ENCODE measurements at regions not wholly inside any gene's neighbourhood (a gene's known extent, or its start where the extent isn't known, plus 50 kb on each side); places are given as distances from the start of the nearest gene placed in this dataset.
"Not testable (repeated sequence)": the region's sequence is repeated elsewhere in the genome, so short reads cannot be mapped to it uniquely, and the experiment has no call there.

DNA sequence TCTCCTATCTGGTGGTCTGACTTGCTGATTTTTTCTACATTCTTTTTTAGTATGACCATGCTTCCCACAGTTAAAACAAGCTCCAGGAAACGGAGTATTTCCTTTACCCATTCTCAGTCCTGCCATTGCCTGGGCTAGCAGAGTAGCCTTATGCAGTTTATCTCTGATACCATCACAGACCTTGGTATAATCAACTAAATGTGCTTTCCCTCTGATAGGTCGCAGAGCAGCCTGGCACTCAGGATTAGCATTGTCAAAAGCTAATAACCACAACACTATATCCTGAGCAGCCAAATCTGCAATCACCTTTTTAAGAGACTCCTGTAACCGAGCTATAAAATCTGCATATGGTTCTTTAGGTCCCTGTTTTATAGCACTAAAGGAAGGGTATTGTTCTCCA lies 123.2 kb downstream of the ZNF467 start:
- TF ChIP-seq POLR2AphosphoS5 (IDR thresholded peaks at IDR 0.05); POLR2A (IDR thresholded peaks at IDR 0.05); CTCF (IDR thresholded peaks at IDR 0.05 in 8 of 11, conservative IDR thresholded peaks at IDR 0.05 in 3 of 11): not testable (repeated sequence)

Measured in spleen (tissue), 7 donors.